ENCODE measurements at regions not wholly inside any gene's neighbourhood (a gene's known extent, or its start where the extent isn't known, plus 50 kb on each side); places are given as distances from the start of the nearest gene placed in this dataset.

DNA sequence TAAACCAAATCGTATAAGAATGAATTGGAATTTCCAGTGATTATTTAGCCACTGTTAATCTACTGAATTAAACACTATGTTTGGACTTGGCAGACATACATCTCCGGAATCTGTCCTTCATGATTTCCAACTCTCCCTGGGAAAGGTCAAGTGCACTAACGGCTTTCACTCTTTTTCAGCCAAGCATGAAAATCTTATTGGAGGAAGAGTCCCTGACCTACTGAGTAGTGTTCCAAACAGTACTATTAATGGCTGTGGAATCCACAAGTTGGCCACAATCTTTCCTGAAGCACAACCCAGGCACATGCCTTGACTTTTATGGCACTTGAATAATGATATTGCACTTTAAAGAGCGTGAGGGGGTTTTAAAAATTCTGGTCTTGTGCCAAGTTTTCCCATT is 318.9 kb upstream of the RND3 start:
- no peak for TF ChIP-seq POLR2AphosphoS5 (IDR thresholded peaks at IDR 0.05; ENCODE audit: low read depth, low read length)
- TF ChIP-seq, protein P1, sequence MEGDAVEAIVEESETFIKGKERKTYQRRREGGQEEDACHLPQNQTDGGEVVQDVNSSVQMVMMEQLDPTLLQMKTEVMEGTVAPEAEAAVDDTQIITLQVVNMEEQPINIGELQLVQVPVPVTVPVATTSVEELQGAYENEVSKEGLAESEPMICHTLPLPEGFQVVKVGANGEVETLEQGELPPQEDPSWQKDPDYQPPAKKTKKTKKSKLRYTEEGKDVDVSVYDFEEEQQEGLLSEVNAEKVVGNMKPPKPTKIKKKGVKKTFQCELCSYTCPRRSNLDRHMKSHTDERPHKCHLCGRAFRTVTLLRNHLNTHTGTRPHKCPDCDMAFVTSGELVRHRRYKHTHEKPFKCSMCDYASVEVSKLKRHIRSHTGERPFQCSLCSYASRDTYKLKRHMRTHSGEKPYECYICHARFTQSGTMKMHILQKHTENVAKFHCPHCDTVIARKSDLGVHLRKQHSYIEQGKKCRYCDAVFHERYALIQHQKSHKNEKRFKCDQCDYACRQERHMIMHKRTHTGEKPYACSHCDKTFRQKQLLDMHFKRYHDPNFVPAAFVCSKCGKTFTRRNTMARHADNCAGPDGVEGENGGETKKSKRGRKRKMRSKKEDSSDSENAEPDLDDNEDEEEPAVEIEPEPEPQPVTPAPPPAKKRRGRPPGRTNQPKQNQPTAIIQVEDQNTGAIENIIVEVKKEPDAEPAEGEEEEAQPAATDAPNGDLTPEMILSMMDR (IDR thresholded peaks at IDR 0.05): no peak
- no peak for TF ChIP-seq SIN3A (IDR thresholded peaks at IDR 0.05; ENCODE audit: borderline replicate concordance, insufficient read depth, low read depth, low read length)
